ENCODE measurements at regions not wholly inside any gene's neighbourhood (a gene's known extent, or its start where the extent isn't known, plus 50 kb on each side); places are given as distances from the start of the nearest gene placed in this dataset.

DNA sequence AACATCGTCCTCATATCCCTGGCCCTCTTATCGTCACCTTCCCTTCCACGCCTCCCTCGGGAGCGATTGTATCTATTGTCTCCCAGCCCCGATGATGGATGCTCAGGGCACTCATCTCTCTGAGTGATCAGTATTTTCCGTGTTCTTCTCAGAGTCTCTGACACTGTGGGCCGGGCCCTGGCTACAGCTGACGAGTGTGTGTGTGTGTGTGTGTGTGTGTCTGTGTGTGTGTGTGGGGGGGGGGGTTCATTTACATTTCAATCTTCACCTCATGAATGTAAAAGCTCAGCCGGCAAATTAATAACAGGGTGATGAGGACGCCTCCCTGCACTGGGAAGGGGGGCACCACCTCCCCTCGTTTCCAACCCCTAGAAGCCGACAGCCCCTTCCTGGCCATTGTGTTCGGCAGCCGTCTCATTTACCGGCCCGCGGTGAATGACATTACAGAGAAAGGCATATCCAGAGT, 159.5 kb downstream of the SHOX start:
- intact Hi-C loops (cut with DNase I), result no loop called here
- H3K4me1 ChIP-seq (replicated peaks in 1 of 2), result no peaks in the 10 kb centered on the region
- no peak for TF ChIP-seq POLR2A (IDR thresholded peaks at IDR 0.05)
- TF ChIP-seq, protein P1, sequence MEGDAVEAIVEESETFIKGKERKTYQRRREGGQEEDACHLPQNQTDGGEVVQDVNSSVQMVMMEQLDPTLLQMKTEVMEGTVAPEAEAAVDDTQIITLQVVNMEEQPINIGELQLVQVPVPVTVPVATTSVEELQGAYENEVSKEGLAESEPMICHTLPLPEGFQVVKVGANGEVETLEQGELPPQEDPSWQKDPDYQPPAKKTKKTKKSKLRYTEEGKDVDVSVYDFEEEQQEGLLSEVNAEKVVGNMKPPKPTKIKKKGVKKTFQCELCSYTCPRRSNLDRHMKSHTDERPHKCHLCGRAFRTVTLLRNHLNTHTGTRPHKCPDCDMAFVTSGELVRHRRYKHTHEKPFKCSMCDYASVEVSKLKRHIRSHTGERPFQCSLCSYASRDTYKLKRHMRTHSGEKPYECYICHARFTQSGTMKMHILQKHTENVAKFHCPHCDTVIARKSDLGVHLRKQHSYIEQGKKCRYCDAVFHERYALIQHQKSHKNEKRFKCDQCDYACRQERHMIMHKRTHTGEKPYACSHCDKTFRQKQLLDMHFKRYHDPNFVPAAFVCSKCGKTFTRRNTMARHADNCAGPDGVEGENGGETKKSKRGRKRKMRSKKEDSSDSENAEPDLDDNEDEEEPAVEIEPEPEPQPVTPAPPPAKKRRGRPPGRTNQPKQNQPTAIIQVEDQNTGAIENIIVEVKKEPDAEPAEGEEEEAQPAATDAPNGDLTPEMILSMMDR (IDR thresholded peaks at IDR 0.05), result no peak
- peak in 1 of 7 donors; percentile 11 for DNase-seq
- no peak overlapping the region for H3K4me3 ChIP-seq
- no peak overlapping the region for H3K27ac ChIP-seq
- WGBS, 4 donors, result 5 to 12% (median 8%) methylated on average over 18 of the region's 18 CpGs
- H3K27me3 ChIP-seq, result peaks cover 13% of the 10 kb centered on the region
- no peaks in the 10 kb centered on the region for H3K36me3 ChIP-seq (replicated peaks in 1 of 2)
- no peaks in the 10 kb centered on the region for H3K9me3 ChIP-seq (replicated peaks in 1 of 3)

DNA sequence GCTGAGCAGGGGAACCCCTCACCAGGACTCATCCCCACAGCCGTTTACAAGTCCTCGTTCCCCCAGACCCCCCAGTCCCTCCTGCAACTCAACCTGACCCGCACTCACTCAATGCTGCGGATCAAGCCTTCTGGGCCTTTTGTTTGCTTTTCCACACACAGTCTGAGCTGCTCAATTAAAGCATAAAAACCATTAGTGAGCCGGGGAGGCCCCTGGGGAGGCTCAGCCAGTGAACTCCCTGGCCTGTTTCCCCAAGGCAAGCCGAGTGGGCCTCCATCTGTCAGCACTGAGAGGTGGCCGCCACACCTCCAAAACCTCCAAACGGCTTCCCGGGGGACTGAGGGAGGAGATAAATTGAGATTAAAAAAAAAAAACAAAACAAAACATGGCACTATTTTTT, 158.5 kb downstream of the SHOX start:
- Histone ChIP-seq H3K36me3 (replicated peaks in 1 of 2) (no peaks in the 10 kb centered on the region), H3K27ac (no peak overlapping the region), H3K27me3 (peaks cover 13% of the 10 kb centered on the region), H3K4me3 (no peak overlapping the region), H3K4me1 (replicated peaks in 1 of 2) (no peaks in the 10 kb centered on the region), H3K9me3 (replicated peaks in 1 of 3) (no peaks in the 10 kb centered on the region)
- DNase-seq, result peak in 1 of 7 donors; percentile 4
- intact Hi-C loops (cut with DNase I), result no loop called here
- TF ChIP-seq POLR2A (IDR thresholded peaks at IDR 0.05), result no peak
- TF ChIP-seq, protein P1 (IDR thresholded peaks at IDR 0.05), result no peak
- WGBS, 4 donors, result 19 to 39% (median 26%) methylated on average over 6 to 9 of the region's 9 CpGs

DNA sequence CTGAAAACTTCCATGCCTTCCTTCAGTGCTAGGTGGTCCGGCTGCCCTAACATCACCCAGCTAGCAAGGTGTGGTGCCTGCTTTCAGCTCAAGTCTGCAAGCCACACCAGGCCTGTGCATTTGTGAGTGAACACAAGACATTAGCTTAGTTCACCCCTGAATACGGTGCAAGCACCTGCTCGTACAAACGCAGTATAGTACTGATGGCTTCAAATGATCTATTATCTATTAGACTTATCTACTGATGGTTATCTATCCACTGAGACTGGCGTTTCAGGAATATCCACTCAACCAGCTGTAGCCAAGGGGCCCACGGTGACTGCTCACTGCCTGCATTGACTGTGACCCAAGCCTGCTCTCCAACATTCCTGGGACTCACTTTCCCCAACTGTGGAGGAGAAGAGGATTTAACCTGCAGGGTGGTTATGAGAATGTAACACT, 155.9 kb downstream of the SHOX start:
- Histone ChIP-seq H3K27me3 (peaks cover 13% of the 10 kb centered on the region), H3K27ac (no peak overlapping the region), H3K9me3 (replicated peaks in 1 of 3) (no peaks in the 10 kb centered on the region), H3K36me3 (replicated peaks in 1 of 2) (no peaks in the 10 kb centered on the region), H3K4me1 (replicated peaks in 1 of 2) (no peaks in the 10 kb centered on the region), H3K4me3 (no peak overlapping the region)
- intact Hi-C loops (cut with DNase I), result no loop called here
- 41 to 54% (median 45%) methylated on average over 6 of the region's 6 CpGs for WGBS, 4 donors
- peak in 1 of 7 donors; percentile 24 for DNase-seq
- TF ChIP-seq, protein P1 (IDR thresholded peaks at IDR 0.05), result no peak
- no peak for TF ChIP-seq POLR2A (IDR thresholded peaks at IDR 0.05)

DNA sequence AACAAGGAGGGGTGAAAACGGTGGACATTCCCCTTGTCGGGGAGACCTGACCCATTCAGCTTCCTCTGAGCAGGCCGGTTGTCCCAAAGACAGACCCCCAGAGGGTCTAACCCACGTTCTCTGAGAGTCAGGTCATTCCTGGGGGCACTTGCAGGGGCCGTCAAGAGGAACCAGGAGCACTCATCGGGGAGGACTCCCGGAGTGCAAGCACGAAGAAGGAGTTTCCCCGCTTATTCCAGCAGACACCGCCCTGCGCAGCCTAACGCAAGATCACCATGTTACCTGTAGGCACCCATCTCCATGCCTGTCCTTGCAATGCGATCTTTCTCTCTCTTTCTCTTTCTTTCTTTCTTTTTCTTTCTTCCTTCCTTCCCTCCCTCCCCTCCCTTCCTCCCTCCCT, 154.2 kb downstream of the SHOX start:
- DNase-seq, result peak in 1 of 7 donors; percentile 10
- H3K36me3 ChIP-seq (replicated peaks in 1 of 2), result no peaks in the 10 kb centered on the region
- H3K9me3 ChIP-seq (replicated peaks in 1 of 3), result no peaks in the 10 kb centered on the region
- H3K27me3 ChIP-seq, result peaks cover 3% of the 10 kb centered on the region
- intact Hi-C loops (cut with DNase I), result no loop called here
- no peak overlapping the region for H3K27ac ChIP-seq
- WGBS, 4 donors, result 78 to 84% (median 81%) methylated on average over 13 of the region's 13 CpGs
- no peak for TF ChIP-seq POLR2A (IDR thresholded peaks at IDR 0.05)
- TF ChIP-seq, protein P1 (IDR thresholded peaks at IDR 0.05), result no peak
- H3K4me1 ChIP-seq (replicated peaks in 1 of 2), result no peaks in the 10 kb centered on the region
- H3K4me3 ChIP-seq, result no peak overlapping the region

Data from adrenal gland (tissue), 9 donors.